Non-pigmented ciliary epithelial cell (primary cell): ENCODE measurements at regions not wholly inside any gene's neighbourhood (a gene's known extent, or its start where the extent isn't known, plus 50 kb on each side); places are given as distances from the start of the nearest gene placed in this dataset.

ENCODE experiments used
- DNase-seq: peaks from one replicate; pipeline ENCODE4 v3.0.0-alpha.2; 2010; ENCODE audit warnings: low read depth

- DNase-seq, result no peak
Measured at GRCh38 chr13:106036870-106037269, 498.6 kb downstream of the EFNB2 start.

- DNase-seq, result no peak
Measured at GRCh38 chr13:106034201-106034600, 501.3 kb downstream of the EFNB2 start.

- DNase-seq, result no peak
Measured at GRCh38 chr13:106033659-106034058, 501.8 kb downstream of the EFNB2 start.

- no peak for DNase-seq
Measured at GRCh38 chr13:106032441-106032840, 503.0 kb downstream of the EFNB2 start.

- DNase-seq, result no peak
Measured at GRCh38 chr13:106029676-106030290, 505.7 kb downstream of the EFNB2 start.

- no peak for DNase-seq
Measured at GRCh38 chr13:106028911-106029310, 506.6 kb downstream of the EFNB2 start.

- no peak for DNase-seq
Measured at GRCh38 chr13:106011600-106011999, 523.9 kb downstream of the EFNB2 start.

GRCh38 chr13:106010836-106011235, 524.6 kb downstream of the EFNB2 start:
- DNase-seq, result no peak

- no peak for DNase-seq
Measured at GRCh38 chr13:106008540-106008939, 526.9 kb downstream of the EFNB2 start.

- DNase-seq, result no peak
Measured at GRCh38 chr13:106007156-106007555, 528.3 kb downstream of the EFNB2 start.

- no peak for DNase-seq
Measured at GRCh38 chr13:106003651-106004050, 531.8 kb downstream of the EFNB2 start.

GRCh38 chr13:106001443-106001842, 534.0 kb downstream of the EFNB2 start:
- no peak for DNase-seq

GRCh38 chr13:105997581-105998550, 537.6 kb downstream of the EFNB2 start:
- no peak for DNase-seq

- DNase-seq, result no peak
Measured at GRCh38 chr13:105996391-105997025, 539.0 kb downstream of the EFNB2 start.

- no peak for DNase-seq
Measured at GRCh38 chr13:105994340-105994739, 541.1 kb downstream of the EFNB2 start.

- peak; percentile 34 for DNase-seq
Measured at GRCh38 chr13:105991622-105992277, 543.7 kb downstream of the EFNB2 start.

GRCh38 chr13:105991131-105991530, 544.3 kb downstream of the EFNB2 start:
- no peak for DNase-seq

- DNase-seq, result peak; percentile 27
Measured at GRCh38 chr13:105990256-105990958, 545.1 kb downstream of the EFNB2 start.

- no peak for DNase-seq
Measured at GRCh38 chr13:105984646-105985045, 550.8 kb downstream of the EFNB2 start.

GRCh38 chr13:105984236-105984635, 551.2 kb downstream of the EFNB2 start:
- no peak for DNase-seq

- no peak for DNase-seq
Measured at GRCh38 chr13:105982219-105982930, 553.1 kb downstream of the EFNB2 start.
